ENCODE measurements at regions not wholly inside any gene's neighbourhood (a gene's known extent, or its start where the extent isn't known, plus 50 kb on each side); places are given as distances from the start of the nearest gene placed in this dataset.

- no peak overlapping the region for H3K4me3 ChIP-seq (ENCODE audit: severe bottlenecking)
- DNase-seq (ENCODE audit: low spot score) (no peak), ATAC-seq (ENCODE audit: low read depth) (no peak)
- no peak for TF ChIP-seq CTCF (IDR thresholded peaks at IDR 0.05; ENCODE audit: poor library complexity, severe bottlenecking)
- H3K27ac ChIP-seq (ENCODE audit: poor library complexity, severe bottlenecking) = no peak overlapping the region
- H3K27me3 ChIP-seq (ENCODE audit: insufficient read depth, poor library complexity, severe bottlenecking) = no peaks in the 10 kb centered on the region
- no peaks in the 10 kb centered on the region for H3K4me1 ChIP-seq (ENCODE audit: insufficient read depth, poor library complexity, severe bottlenecking)
- H3K9me3 ChIP-seq (ENCODE audit: severe bottlenecking) = no peaks in the 10 kb centered on the region
- no peaks in the 10 kb centered on the region for H3K36me3 ChIP-seq (ENCODE audit: low read depth)
Measured at GRCh38 chr6:8914700-8915099, 479.4 kb upstream of the SLC35B3 start.

GRCh38 chr6:8908638-8909037 lies 473.3 kb upstream of the SLC35B3 start:
- H3K36me3 ChIP-seq (ENCODE audit: low read depth) = no peaks in the 10 kb centered on the region
- TF ChIP-seq CTCF (IDR thresholded peaks at IDR 0.05; ENCODE audit: poor library complexity, severe bottlenecking) = no peak
- no peak for ATAC-seq (ENCODE audit: low read depth)

GRCh38 chr6:8906699-8907098 lies 471.4 kb upstream of the SLC35B3 start:
- H3K9me3 ChIP-seq (ENCODE audit: severe bottlenecking) = no peaks in the 10 kb centered on the region
- no peak for TF ChIP-seq CTCF (IDR thresholded peaks at IDR 0.05; ENCODE audit: poor library complexity, severe bottlenecking)
- ATAC-seq (ENCODE audit: low read depth) (no peak), DNase-seq (ENCODE audit: low spot score) (no peak)
- no peaks in the 10 kb centered on the region for H3K36me3 ChIP-seq (ENCODE audit: low read depth)
- H3K27ac ChIP-seq (ENCODE audit: poor library complexity, severe bottlenecking) = no peak overlapping the region
- H3K4me1 ChIP-seq (ENCODE audit: insufficient read depth, poor library complexity, severe bottlenecking) = no peaks in the 10 kb centered on the region
- H3K27me3 ChIP-seq (ENCODE audit: insufficient read depth, poor library complexity, severe bottlenecking) = no peaks in the 10 kb centered on the region
- no peak overlapping the region for H3K4me3 ChIP-seq (ENCODE audit: severe bottlenecking)

More at GRCh38 chr6:8908638-8909037, 473.3 kb upstream of the SLC35B3 start:
- H3K4me1 ChIP-seq (ENCODE audit: insufficient read depth, poor library complexity, severe bottlenecking) = no peaks in the 10 kb centered on the region
- no peak overlapping the region for H3K4me3 ChIP-seq (ENCODE audit: severe bottlenecking)
- no peaks in the 10 kb centered on the region for H3K27me3 ChIP-seq (ENCODE audit: insufficient read depth, poor library complexity, severe bottlenecking)
- no peak for DNase-seq (ENCODE audit: low spot score)
- no peaks in the 10 kb centered on the region for H3K9me3 ChIP-seq (ENCODE audit: severe bottlenecking)
- no peak overlapping the region for H3K27ac ChIP-seq (ENCODE audit: poor library complexity, severe bottlenecking)

- Histone ChIP-seq H3K9me3 (ENCODE audit: severe bottlenecking) (no peaks in the 10 kb centered on the region), H3K4me3 (ENCODE audit: severe bottlenecking) (no peak overlapping the region), H3K27ac (ENCODE audit: poor library complexity, severe bottlenecking) (no peak overlapping the region), H3K27me3 (ENCODE audit: insufficient read depth, poor library complexity, severe bottlenecking) (no peaks in the 10 kb centered on the region), H3K4me1 (ENCODE audit: insufficient read depth, poor library complexity, severe bottlenecking) (no peaks in the 10 kb centered on the region), H3K36me3 (ENCODE audit: low read depth) (no peaks in the 10 kb centered on the region)
- DNase-seq (ENCODE audit: low spot score) = no peak
- ATAC-seq (ENCODE audit: low read depth) = no peak; the same call in 2 of the 3 replicates
- TF ChIP-seq CTCF (IDR thresholded peaks at IDR 0.05; ENCODE audit: poor library complexity, severe bottlenecking) = no peak
Measured at GRCh38 chr6:8905757-8906156, 470.4 kb upstream of the SLC35B3 start.

GRCh38 chr6:8904754-8905153 lies 469.4 kb upstream of the SLC35B3 start:
- ATAC-seq (ENCODE audit: low read depth) (no peak), DNase-seq (ENCODE audit: low spot score) (no peak)
- peak; percentile 16 for TF ChIP-seq CTCF (IDR thresholded peaks at IDR 0.05; ENCODE audit: poor library complexity, severe bottlenecking)
- no peak overlapping the region for H3K4me3 ChIP-seq (ENCODE audit: severe bottlenecking)
- no peak overlapping the region for H3K27ac ChIP-seq (ENCODE audit: poor library complexity, severe bottlenecking)
- H3K27me3 ChIP-seq (ENCODE audit: insufficient read depth, poor library complexity, severe bottlenecking) = no peaks in the 10 kb centered on the region
- no peaks in the 10 kb centered on the region for H3K4me1 ChIP-seq (ENCODE audit: insufficient read depth, poor library complexity, severe bottlenecking)
- H3K9me3 ChIP-seq (ENCODE audit: severe bottlenecking) = no peaks in the 10 kb centered on the region
- H3K36me3 ChIP-seq (ENCODE audit: low read depth) = no peaks in the 10 kb centered on the region
